Panc1 (cell line): ENCODE measurements at regions not wholly inside any gene's neighbourhood (a gene's known extent, or its start where the extent isn't known, plus 50 kb on each side); places are given as distances from the start of the nearest gene placed in this dataset.

Experiments used
- ATAC-seq: fragments of 200-7000 bp; cut with Tn5 transposase; 2 replicates; pipeline ENCODE4 v1.9.1; 2020; ENCODE audit warnings: mild to moderate bottlenecking, moderate library complexity
- BruUV-seq: library from RNA; stranded (reverse); fragments of 400-500 nt; replicated peaks from 2 replicates; lab custom pipeline; 2021; lab: Mats Ljungman, UMichigan
- CTCF ChIA-PET: fragments of 300-600 bp; sonication (Branson Sonifier 250); formaldehyde crosslinking; loops from one replicate; lab custom pipeline; 2022; ENCODE audit warnings: antibody characterized with exemption; lab: Charles Lee
- POLR2A ChIA-PET: fragments of 300-600 bp; sonication (Branson Sonifier 250); formaldehyde crosslinking; loops from one replicate; lab custom pipeline; 2022; ENCODE audit warnings: antibody characterized with exemption; lab: Charles Lee
- DNase-seq: peaks from one replicate; pipeline ENCODE4 v3.0.0-alpha.2; 2010; ENCODE audit warnings: low read depth, low spot score
- H3K27ac ChIP-seq: 2 replicates; pipeline ENCODE4 v1.5.1; 2011; ENCODE audit warnings: mild to moderate bottlenecking, low read length, inconsistent platforms
- H3K27me3 ChIP-seq: fragments of 200-500 bp; sonication (Bioruptor generic); 2 replicates; pipeline ENCODE4 v1.6.0; 2014; ENCODE audit warnings: low read length, inconsistent platforms; ENCODE audit not compliant: control insufficient read depth, insufficient read depth
- H3K36me3 ChIP-seq: fragments of 200-500 bp; sonication (Bioruptor generic); 2 replicates; pipeline ENCODE4 v1.5.1; 2014; ENCODE audit warnings: inconsistent platforms, mild to moderate bottlenecking, low read length, moderate library complexity; ENCODE audit not compliant: control insufficient read depth, insufficient read depth
- H3K4me1 ChIP-seq: 2 replicates; pipeline ENCODE4 v1.5.1; 2011; ENCODE audit warnings: inconsistent platforms, mild to moderate bottlenecking, low read length, moderate library complexity; ENCODE audit not compliant: control insufficient read depth, insufficient read depth
- H3K4me3 ChIP-seq, 2 experiments: 2 replicates each; pipeline ENCODE4 v1.5.1; 2011 to 2012; ENCODE audit warnings: low read depth in 2 of 2, low read length in 2 of 2, mild to moderate bottlenecking in 2 of 2, inconsistent platforms in 1 of 2, moderate library complexity in 1 of 2
- H3K9me3 ChIP-seq: fragments of 200-500 bp; sonication (Bioruptor generic); 2 replicates; pipeline ENCODE4 v1.5.1; 2014; ENCODE audit warnings: low read depth, mild to moderate bottlenecking, inconsistent platforms, low read length, moderate library complexity; ENCODE audit not compliant: control insufficient read depth, insufficient read depth
- CTCF ChIP-seq: fragments of 450-650 bp; IDR thresholded peaks from 2 replicates; pipeline ENCODE4 v1.5.1; 2017; ENCODE audit warnings: mild to moderate bottlenecking
- POLR2AphosphoS5 ChIP-seq: IDR thresholded peaks from 2 replicates; pipeline ENCODE4 v1.6.1; 2012; ENCODE audit warnings: mild to moderate bottlenecking, low read depth, low read length, moderate library complexity
- SIN3A ChIP-seq: IDR thresholded peaks from 2 replicates; pipeline ENCODE4 v1.6.1; 2012; ENCODE audit warnings: low read depth, mild to moderate bottlenecking, low read length, moderate library complexity, borderline replicate concordance; ENCODE audit not compliant: insufficient read depth
- TCF7L2 ChIP-seq: IDR thresholded peaks from 2 replicates; pipeline ENCODE4 v1.6.1; 2011; ENCODE audit warnings: mild to moderate bottlenecking, low read depth, low read length, inconsistent platforms
- in situ Hi-C: cut with HindIII; loops from 2 replicates; pipeline ENCODE4 v1.10.0; 2016; ENCODE audit warnings: low sequenced_read_pairs, low pct_unique_long_range_greater_than_20kb
- intact Hi-C: fragments of 100-400 bp; cut with micrococcal nuclease; formaldehyde crosslinking; loops from one replicate; pipeline ENCODE4 v1.10.0; 2022; ENCODE audit not compliant: unreplicated experiment
- TF ChIP-seq, protein P1 (sequence below), 2 experiments: IDR thresholded peaks; 2 replicates each; pipeline ENCODE4 v1.6.1; 2011 to 2012; ENCODE audit warnings: low read depth in 2 of 2, control low read depth in 1 of 2, low read length in 1 of 2, mild to moderate bottlenecking in 1 of 2, moderate library complexity in 1 of 2; ENCODE audit not compliant: insufficient read depth in 1 of 2

GRCh38 chr3:106514431-106514830 lies 645.6 kb upstream of the CBLB start:
- no peaks in the 10 kb centered on the region for H3K27me3 ChIP-seq
- ChIA-PET POLR2A (no interaction called here), CTCF (no interaction called here)
- H3K9me3 ChIP-seq = no peaks in the 10 kb centered on the region
- H3K27ac ChIP-seq = no peak overlapping the region
- no TSS peak for BruUV-seq
- no peaks in the 10 kb centered on the region for H3K36me3 ChIP-seq
- H3K4me3 ChIP-seq = no peak overlapping the region
- in situ Hi-C loops (no loop called here), intact Hi-C loops (no loop called here)
- ATAC-seq (no peak), DNase-seq (no peak)
- no peak for TF ChIP-seq POLR2AphosphoS5
- TF ChIP-seq, protein P1, sequence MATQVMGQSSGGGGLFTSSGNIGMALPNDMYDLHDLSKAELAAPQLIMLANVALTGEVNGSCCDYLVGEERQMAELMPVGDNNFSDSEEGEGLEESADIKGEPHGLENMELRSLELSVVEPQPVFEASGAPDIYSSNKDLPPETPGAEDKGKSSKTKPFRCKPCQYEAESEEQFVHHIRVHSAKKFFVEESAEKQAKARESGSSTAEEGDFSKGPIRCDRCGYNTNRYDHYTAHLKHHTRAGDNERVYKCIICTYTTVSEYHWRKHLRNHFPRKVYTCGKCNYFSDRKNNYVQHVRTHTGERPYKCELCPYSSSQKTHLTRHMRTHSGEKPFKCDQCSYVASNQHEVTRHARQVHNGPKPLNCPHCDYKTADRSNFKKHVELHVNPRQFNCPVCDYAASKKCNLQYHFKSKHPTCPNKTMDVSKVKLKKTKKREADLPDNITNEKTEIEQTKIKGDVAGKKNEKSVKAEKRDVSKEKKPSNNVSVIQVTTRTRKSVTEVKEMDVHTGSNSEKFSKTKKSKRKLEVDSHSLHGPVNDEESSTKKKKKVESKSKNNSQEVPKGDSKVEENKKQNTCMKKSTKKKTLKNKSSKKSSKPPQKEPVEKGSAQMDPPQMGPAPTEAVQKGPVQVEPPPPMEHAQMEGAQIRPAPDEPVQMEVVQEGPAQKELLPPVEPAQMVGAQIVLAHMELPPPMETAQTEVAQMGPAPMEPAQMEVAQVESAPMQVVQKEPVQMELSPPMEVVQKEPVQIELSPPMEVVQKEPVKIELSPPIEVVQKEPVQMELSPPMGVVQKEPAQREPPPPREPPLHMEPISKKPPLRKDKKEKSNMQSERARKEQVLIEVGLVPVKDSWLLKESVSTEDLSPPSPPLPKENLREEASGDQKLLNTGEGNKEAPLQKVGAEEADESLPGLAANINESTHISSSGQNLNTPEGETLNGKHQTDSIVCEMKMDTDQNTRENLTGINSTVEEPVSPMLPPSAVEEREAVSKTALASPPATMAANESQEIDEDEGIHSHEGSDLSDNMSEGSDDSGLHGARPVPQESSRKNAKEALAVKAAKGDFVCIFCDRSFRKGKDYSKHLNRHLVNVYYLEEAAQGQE (IDR thresholded peaks at IDR 0.05; ENCODE audit: insufficient read depth in 1 of 2, low read depth in 2 of 2, low read length in 1 of 2) = no peak
- TF ChIP-seq CTCF = no peak
- TF ChIP-seq SIN3A = no peak
- TF ChIP-seq TCF7L2 = no peak
- H3K4me1 ChIP-seq = no peaks in the 10 kb centered on the region

DNA sequence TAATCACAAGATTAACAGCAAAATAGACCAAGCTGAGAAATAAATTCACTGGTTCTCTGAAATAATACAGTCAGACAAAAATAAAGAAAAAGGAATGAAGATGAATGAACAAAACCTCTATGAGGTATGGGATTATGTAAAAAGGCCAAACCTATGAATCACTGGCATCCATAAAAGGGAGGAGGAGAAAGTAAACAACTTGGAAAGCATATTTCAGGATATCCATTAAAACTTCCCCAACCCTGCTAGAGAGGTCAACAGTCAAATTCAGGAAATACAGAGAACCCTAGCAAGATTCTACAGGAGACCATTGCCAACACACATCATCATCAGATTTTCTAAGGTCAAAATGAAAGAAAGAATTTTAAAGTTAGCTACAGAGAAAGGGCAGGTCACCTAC lies 649.7 kb upstream of the CBLB start:
- no peak overlapping the region for H3K27ac ChIP-seq
- DNase-seq = no peak
- no peaks in the 10 kb centered on the region for H3K27me3 ChIP-seq
- intact Hi-C loops = no loop called here
- no TSS peak for BruUV-seq
- no peak overlapping the region for H3K4me3 ChIP-seq
- ChIA-PET CTCF (no interaction called here), POLR2A (no interaction called here)
- TF ChIP-seq, protein P1 (IDR thresholded peaks at IDR 0.05; ENCODE audit: insufficient read depth in 1 of 2, low read depth in 2 of 2, low read length in 1 of 2) = no peak
- no peak for TF ChIP-seq POLR2AphosphoS5
- no peak for TF ChIP-seq SIN3A
- TF ChIP-seq TCF7L2 = no peak
- TF ChIP-seq CTCF = no peak
- in situ Hi-C loops = no loop called here
- no peaks in the 10 kb centered on the region for H3K36me3 ChIP-seq
- H3K4me1 ChIP-seq = no peaks in the 10 kb centered on the region
- no peak for ATAC-seq
- no peaks in the 10 kb centered on the region for H3K9me3 ChIP-seq
